ELF-1 (cell line): ENCODE measurements at regions not wholly inside any gene's neighbourhood (a gene's known extent, or its start where the extent isn't known, plus 50 kb on each side); places are given as distances from the start of the nearest gene placed in this dataset.
"Not testable (repeated sequence)": the region's sequence is repeated elsewhere in the genome, so short reads cannot be mapped to it uniquely, and the experiment has no call there.

ENCODE experiments used
- DNase-seq: peaks from one replicate; pipeline ENCODE4 v3.0.0-alpha.2; 2016; ENCODE audit warnings: low read depth, low spot score

DNA sequence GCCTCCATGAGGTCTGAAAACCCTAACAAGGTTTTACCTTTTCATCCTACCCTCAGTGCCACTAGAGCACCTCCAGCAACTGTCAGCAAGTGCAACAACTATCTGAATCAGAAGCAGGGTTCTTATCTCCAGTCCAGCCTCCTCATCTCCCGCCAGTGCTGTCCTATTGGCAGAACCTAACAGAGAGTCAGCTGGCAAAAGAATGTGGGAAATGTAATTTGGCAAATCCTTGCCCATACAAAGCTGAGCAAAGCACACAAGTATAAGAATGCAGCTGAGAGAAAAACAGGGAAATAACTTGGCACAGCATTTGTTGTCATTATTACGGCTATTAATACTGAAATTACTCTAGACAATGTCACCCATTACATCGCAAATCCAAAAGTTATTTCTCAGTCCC lies 124.2 kb downstream of the ATP6V1G3 start:
- DNase-seq = no peak

DNA sequence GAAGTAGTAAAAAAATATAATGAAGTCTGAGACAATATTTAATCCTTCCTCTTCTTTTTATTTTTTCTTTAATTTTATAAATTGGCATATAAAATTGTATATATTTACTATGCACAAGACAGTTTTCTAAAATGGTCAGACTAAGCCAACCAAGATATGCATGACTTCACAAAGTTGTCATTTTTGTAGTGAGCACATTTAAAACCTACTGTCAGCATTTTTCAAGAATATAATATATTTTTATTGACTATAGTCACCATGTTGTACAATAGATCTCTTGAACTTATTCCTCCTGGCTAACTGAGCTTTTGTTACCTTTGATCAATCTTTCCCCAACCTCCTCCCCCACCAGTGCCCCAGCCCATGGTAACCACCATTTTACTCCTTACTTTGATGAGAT lies 129.2 kb downstream of the ATP6V1G3 start:
- no peak for DNase-seq

DNA sequence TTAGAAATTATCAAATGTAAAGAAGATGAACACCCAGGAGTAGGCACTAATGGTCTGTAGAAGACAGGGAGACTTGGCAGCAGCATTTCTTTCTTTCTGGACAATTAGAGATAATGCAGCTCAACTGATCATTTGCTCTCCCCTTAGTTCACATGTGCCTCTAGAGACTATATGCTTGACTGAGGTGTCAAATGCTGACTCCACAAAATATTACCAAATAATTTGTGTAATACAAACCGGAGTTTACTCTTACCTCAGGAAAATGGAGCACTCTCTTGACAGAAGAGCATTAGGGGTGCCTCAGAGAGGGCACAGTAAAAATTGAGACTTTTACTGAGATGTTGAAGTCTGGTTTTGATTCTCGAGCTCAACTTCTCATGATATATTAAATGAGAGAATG lies 131.8 kb downstream of the ATP6V1G3 start:
- no peak for DNase-seq

DNA sequence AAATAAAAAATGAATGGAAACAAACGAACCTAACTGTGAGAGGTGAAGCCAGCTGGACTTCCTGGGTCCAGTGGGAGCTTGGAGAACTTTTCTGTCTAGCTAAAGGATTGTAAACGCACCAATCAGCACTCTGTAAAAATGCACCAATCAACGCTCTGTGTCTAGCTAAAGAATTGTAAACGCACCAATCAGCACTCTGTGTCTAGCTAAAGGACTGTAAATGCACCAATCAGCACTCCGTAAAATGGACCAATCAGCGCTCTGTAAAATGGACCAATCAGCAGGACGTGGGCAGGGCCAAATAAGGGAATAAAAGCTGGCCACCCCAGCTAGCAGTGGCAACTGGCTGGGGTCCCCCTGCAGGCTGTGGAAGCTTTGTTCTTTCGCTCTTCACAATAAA lies 135.8 kb downstream of the ATP6V1G3 start:
- not testable (repeated sequence) for DNase-seq

DNA sequence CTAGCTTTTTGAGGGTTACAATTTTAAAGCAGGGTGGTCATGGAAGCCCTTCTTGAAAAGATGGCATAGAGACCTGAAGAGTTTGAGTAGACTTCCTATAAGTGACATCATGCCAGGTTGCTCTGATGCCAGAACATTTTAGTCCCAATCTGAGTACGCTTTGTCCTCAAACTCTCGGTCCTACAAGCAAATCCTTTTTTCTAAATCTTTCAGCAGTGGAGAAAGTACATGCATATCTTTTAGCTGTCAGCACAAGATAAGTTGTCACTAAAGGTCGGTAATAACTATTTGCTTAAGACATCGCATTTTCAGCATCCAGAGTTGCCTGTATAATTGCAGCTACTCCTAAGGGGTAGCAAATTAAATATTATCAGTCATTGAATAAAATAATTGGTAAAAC lies 140.4 kb downstream of the ATP6V1G3 start:
- no peak for DNase-seq

DNA sequence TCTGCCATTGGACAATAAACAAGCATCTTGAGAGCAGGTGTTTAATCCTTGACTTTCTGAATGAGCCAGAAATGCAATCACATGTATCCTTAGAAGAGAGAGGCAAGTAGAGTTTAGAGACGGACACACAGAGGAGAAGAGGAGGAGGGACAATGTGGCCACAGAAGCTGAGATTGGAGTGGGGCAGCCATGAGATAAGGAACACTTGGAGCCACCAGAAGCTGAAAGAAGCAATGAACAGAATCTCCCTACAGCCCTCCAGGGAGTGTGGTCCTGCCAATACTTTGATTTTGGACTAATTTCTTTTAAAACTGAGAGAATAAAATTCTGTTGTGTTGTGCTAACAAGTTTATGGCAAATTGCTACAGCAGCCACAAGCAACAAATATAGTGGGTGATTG lies 141.0 kb downstream of the ATP6V1G3 start:
- no peak for DNase-seq

DNA sequence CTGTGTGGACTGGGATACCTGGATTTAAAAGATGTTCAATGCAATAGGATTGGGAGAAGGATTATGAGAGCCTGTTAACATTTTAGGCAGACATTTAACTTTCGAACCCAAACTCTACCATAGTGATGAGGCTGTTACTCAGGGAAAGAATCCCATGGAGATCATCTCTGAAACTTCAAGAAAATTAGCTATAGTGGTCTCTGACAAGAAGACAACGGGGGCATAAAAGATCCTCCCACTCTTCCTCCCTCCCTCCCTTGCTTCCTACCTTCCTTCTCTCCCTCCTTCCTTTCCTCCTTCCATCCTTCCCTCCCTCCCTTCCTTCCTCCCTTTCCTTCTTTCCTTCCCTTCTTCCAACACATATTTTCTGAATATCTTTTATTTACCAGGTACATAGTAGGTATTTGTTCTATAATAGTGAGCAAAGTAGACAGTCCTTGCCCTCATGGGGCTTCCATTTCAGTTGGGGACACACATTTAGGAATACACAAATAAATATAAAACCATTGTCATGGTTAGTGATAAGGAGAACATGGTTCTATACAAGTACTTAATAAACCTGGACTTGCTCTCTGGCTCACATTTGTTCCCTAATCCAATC lies 143.2 kb downstream of the ATP6V1G3 start:
- no peak for DNase-seq

DNA sequence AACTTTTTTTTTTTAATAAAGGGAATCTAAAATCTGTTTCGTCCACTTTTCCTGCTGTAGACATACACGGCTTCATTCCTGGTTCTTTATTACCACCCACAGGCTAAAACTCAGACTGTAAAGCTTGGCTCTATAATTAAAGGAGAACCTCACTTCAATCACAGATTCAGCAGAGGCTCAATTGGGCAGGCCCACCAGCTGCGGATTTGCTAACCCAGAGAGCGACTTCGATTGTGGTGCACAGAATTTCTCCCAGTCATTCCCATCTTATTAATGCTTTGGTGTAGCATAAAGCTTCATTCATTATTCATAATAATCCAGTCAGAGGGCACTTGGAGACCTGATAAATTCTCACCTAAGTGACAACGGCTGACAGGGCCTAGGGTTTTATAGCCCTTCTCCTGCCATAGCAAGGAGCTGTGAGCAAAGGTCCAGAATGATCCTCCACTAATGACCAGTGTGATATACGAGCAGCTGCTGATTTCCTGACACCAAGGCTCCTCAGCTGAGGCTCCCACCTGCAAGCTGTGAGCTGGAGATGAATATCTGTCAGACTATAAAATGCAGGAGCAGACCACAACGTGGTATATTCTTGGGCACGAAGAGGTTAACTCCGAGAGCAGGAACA lies 149.0 kb downstream of the ATP6V1G3 start:
- DNase-seq = no peak

DNA sequence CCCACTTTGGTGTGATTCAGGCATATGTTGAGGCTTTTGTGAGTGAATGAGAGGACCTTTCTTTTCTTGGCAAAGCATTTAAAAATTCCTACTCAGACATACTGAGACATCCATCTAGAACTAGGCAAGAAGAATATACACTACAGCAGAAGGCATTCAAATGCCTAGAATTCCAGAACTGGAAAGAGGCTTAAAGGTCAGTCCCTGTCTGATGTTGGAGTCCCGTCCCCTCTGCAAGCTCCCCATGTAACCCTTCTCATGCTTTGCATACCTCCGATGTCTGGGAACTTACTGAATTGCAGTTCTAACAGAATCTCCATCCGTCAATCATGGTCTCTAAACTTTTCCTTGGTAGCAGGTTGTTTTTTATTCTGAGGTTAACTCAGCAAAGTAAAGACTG lies 152.9 kb downstream of the ATP6V1G3 start:
- peak; percentile 14 for DNase-seq

DNA sequence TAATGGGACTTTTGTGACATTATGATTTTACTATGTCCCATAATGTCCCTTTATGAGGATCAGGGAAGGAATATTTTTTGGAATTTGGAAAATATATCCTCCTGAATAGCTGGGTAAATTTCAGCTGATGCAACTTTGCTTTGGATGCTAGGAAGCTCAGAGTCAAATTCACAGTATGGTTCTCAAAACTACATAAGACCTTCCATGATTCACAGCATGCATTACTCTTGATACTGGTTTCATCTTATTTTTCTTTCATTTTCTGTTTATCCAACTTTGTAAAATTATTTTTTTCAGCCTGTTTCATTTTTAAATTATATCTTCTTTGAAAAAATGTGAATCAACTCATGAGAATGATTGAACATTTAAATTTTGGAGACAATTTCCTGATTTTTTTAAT lies 160.2 kb downstream of the ATP6V1G3 start:
- no peak for DNase-seq

DNA sequence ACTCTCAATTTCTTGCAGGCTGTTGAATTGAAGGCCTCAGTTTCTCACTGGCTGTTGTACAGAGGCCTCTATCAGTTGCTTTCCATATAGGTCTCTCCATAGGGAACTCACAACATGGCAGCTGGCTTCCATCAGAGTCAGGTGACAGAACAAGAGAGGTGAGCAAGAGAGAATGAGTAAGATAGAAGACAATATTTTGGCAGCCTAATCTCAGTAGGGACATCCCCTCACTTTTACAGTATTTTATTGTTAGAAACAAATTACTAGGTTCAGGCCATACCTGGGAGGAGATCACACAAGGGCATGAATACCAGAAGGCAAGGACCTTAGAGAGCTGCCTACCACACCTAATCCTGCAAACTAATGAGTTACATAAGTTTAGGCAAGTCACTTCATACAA lies 162.8 kb downstream of the ATP6V1G3 start:
- no peak for DNase-seq

DNA sequence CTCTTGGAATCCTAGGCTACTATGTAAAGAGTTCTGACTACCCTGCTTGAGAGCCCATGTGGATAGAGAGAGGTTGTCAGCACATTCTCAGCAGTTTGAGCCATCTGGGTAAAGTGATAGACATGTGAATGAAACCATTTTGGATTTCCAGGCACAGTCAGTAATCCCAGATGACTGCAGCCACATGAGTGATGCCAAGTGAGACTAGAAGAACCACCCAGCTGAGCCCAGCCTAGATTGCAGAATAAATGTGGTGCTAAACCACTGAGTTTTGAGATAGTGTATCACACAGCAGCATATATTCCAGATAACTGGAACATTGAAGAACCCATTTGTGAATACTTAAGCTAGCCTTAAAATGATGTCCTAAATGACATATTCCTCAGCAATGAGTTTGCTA lies 166.2 kb downstream of the ATP6V1G3 start:
- DNase-seq = no peak

DNA sequence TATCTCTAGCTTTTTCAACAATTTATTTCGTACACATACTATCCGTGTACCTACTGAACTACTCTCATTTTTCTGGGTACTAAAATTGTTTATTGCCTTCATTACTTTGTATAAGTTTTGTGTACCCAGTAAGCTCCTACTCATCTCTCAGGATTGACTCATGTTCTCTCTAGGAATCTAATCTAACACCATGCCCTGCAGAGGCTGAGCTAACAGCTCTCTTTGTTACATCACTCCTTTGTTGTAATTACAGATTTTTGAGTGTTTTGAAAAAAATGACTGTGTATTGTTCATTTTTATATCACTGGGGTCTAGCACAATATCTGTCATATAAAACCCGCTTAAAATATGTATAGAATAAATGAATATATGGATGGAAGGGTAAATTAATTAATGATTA lies 167.1 kb downstream of the ATP6V1G3 start:
- DNase-seq = no peak
